ENCODE measurements at regions not wholly inside any gene's neighbourhood (a gene's known extent, or its start where the extent isn't known, plus 50 kb on each side); places are given as distances from the start of the nearest gene placed in this dataset.

DNA sequence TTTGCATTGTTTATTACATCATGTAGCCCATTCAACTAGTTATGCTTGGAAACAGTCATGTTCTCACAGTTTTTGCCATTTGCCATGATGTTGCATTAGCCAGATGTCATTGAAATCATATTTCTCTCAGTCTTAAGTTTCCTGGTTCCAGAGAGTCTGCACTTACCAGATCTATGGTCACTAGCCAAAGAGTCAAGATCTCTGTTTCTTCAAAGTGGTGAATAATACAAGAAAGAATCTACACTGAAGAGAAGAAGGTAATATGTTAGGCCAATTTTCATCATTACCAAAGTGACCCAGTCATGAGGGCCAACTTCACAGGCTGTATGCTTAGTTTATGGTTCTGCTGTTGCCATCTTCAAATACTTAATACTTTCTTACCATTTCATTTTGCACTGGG is 89.0 kb upstream of the PHYHIPL start:
- intact Hi-C loops (cut with micrococcal nuclease): no loop called here
- Histone ChIP-seq H3K36me3 (ENCODE audit: low read depth, low read length) (no peaks in the 10 kb centered on the region), H3K9ac (ENCODE audit: low read length) (no peak overlapping the region), H3K4me1 (ENCODE audit: insufficient read depth, low read length) (no peaks in the 10 kb centered on the region), H3K79me2 (ENCODE audit: low read length) (no peaks in the 10 kb centered on the region), H3K9me3 (ENCODE audit: low read length) (no peaks in the 10 kb centered on the region), H3K27ac (ENCODE audit: low read length) (no peak overlapping the region), H3K4me3 (ENCODE audit: low read length) (no peak overlapping the region), H2AFZ (ENCODE audit: low read length) (no peak overlapping the region), H4K20me1 (ENCODE audit: low read length) (no peaks in the 10 kb centered on the region), H3K9me2 (replicated peaks; ENCODE audit: low read length) (no peaks in the 10 kb centered on the region), H3K27me3 (ENCODE audit: low read length) (peaks cover 76% of the 10 kb centered on the region), H3K4me2 (ENCODE audit: low read length) (no peak overlapping the region), H3F3A (ENCODE audit: low read length, unreplicated experiment) (no peaks in the 10 kb centered on the region)
- ChIA-PET POLR2A (ENCODE audit: unreplicated experiment) (no interaction called here), CTCF (no interaction called here)
- no TSS peak for BruUV-seq (replicated peaks)
- TF ChIP-seq EZH2phosphoT487 (IDR thresholded peaks at IDR 0.05; ENCODE audit: borderline replicate concordance, low read length) (no peak), EZH2 (IDR thresholded peaks at IDR 0.05; ENCODE audit: low read length, unreplicated experiment) (no peak)
- TF ChIP-seq, protein P1, sequence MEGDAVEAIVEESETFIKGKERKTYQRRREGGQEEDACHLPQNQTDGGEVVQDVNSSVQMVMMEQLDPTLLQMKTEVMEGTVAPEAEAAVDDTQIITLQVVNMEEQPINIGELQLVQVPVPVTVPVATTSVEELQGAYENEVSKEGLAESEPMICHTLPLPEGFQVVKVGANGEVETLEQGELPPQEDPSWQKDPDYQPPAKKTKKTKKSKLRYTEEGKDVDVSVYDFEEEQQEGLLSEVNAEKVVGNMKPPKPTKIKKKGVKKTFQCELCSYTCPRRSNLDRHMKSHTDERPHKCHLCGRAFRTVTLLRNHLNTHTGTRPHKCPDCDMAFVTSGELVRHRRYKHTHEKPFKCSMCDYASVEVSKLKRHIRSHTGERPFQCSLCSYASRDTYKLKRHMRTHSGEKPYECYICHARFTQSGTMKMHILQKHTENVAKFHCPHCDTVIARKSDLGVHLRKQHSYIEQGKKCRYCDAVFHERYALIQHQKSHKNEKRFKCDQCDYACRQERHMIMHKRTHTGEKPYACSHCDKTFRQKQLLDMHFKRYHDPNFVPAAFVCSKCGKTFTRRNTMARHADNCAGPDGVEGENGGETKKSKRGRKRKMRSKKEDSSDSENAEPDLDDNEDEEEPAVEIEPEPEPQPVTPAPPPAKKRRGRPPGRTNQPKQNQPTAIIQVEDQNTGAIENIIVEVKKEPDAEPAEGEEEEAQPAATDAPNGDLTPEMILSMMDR (conservative IDR thresholded peaks at IDR 0.05; ENCODE audit: low read depth, low read length): no peak
- ATAC-seq (no peak), DNase-seq (no peak)

DNA sequence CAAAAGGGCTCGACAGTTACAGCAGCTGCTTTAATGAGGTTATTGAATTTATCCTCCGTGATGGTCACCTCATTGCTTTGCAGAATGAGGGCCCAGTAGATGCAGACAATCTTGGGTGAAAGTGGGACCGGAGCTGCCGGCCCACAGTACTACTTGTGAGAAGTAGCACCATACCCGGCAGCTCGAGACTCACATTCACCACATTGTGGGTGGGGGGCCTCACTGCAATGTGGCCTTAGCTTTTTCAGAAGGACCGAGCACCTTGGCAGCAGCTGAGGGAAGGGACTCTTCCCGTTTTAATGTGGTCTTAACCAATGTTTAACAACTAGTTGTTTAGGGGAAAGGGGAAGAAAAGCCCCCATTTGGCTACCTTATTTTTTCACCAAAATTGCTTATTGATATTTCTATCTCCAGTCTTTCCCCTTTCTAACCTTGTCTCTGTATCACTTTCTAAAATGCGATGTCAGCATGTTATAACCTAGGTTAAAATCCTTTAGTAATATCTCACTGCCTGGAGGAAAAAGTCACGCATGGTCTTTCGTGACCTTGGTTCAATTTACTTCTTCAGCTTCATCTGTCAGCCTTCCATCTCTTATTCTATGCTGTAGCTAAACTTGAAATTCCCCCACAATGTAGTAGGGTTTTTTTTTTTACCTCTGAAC is 87.4 kb upstream of the PHYHIPL start:
- DNase-seq (no peak), ATAC-seq (no peak)
- TF ChIP-seq EZH2 (IDR thresholded peaks at IDR 0.05; ENCODE audit: low read length, unreplicated experiment): no peak
- TF ChIP-seq, protein P1 (conservative IDR thresholded peaks at IDR 0.05; ENCODE audit: low read depth, low read length): no peak
- TF ChIP-seq EZH2phosphoT487 (IDR thresholded peaks at IDR 0.05; ENCODE audit: borderline replicate concordance, low read length): no peak
- ChIA-PET POLR2A (ENCODE audit: unreplicated experiment) (no interaction called here), CTCF (no interaction called here)
- H3K4me3 ChIP-seq (ENCODE audit: low read length): no peak overlapping the region
- H3K36me3 ChIP-seq (ENCODE audit: low read depth, low read length): no peaks in the 10 kb centered on the region
- no peaks in the 10 kb centered on the region for H3K4me1 ChIP-seq (ENCODE audit: insufficient read depth, low read length)
- no peaks in the 10 kb centered on the region for H3K79me2 ChIP-seq (ENCODE audit: low read length)
- H3K9ac ChIP-seq (ENCODE audit: low read length): no peak overlapping the region
- H3K4me2 ChIP-seq (ENCODE audit: low read length): no peak overlapping the region
- no peaks in the 10 kb centered on the region for H3K9me3 ChIP-seq (ENCODE audit: low read length)
- no peaks in the 10 kb centered on the region for H3K9me2 ChIP-seq (replicated peaks; ENCODE audit: low read length)
- no peaks in the 10 kb centered on the region for H3F3A ChIP-seq (ENCODE audit: low read length, unreplicated experiment)
- no peaks in the 10 kb centered on the region for H4K20me1 ChIP-seq (ENCODE audit: low read length)
- no TSS peak for BruUV-seq (replicated peaks)
- H2AFZ ChIP-seq (ENCODE audit: low read length): no peak overlapping the region
- intact Hi-C loops (cut with micrococcal nuclease): no loop called here
- H3K27me3 ChIP-seq (ENCODE audit: low read length): peaks cover 89% of the 10 kb centered on the region
- no peak overlapping the region for H3K27ac ChIP-seq (ENCODE audit: low read length)

DNA sequence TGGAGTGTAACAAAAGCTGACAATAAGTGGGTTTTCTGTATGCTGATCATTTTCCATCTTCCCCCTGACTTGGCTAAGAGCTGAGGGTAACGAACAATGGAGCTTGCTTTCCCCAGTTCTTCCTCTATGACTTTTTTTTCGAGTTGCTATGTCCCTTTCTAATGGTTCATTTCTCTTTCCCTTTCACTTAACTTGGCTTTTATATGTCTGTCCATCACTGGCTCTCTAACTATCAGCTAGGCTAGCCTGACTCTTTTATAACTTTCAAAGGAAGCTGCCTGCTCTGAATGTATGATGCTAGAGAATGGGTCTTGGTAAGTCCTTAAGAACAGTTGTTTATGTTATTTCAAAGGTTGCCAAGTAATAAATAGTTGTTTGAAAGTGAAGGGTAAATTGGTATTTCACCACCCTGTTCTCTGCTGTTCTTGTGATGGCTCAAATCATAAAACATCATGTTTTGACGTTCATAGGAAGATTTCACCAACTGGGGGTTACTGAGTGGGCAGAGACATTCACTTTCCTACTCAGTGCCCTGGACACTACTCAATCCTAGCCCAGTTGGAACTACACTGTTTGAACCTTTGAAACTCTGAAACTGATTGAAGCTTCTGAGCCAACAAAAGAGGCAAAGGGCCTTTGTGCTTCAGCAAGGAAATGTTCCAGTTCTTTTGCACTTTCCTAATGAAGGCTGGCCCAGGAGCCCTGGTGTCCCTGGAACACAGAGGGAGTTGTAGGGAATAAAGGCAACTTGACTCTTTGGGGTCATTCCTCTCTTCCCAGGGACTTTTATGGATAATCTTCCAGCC is 85.4 kb upstream of the PHYHIPL start:
- DNase-seq (no peak), ATAC-seq (no peak)
- ChIA-PET CTCF (interaction anchor here (0.7 kb wide), 1 partner anchor 306 kb away, joined by 5 read pairs; no protein-coding TSS in a partner anchor), POLR2A (ENCODE audit: unreplicated experiment) (no interaction called here)
- peaks cover 81% of the 10 kb centered on the region for H3K27me3 ChIP-seq (ENCODE audit: low read length)
- intact Hi-C loops (cut with micrococcal nuclease): no loop called here
- BruUV-seq (replicated peaks): no TSS peak
- H3K9ac ChIP-seq (ENCODE audit: low read length): no peak overlapping the region
- no peaks in the 10 kb centered on the region for H3K9me3 ChIP-seq (ENCODE audit: low read length)
- no peak overlapping the region for H3K4me2 ChIP-seq (ENCODE audit: low read length)
- H3K9me2 ChIP-seq (replicated peaks; ENCODE audit: low read length): no peaks in the 10 kb centered on the region
- H3K36me3 ChIP-seq (ENCODE audit: low read depth, low read length): no peaks in the 10 kb centered on the region
- H3F3A ChIP-seq (ENCODE audit: low read length, unreplicated experiment): no peaks in the 10 kb centered on the region
- H3K4me3 ChIP-seq (ENCODE audit: low read length): no peak overlapping the region
- H3K27ac ChIP-seq (ENCODE audit: low read length): no peak overlapping the region
- TF ChIP-seq, protein P1 (conservative IDR thresholded peaks at IDR 0.05; ENCODE audit: low read depth, low read length): no peak
- TF ChIP-seq EZH2phosphoT487 (IDR thresholded peaks at IDR 0.05; ENCODE audit: borderline replicate concordance, low read length) (no peak), EZH2 (IDR thresholded peaks at IDR 0.05; ENCODE audit: low read length, unreplicated experiment) (no peak)
- H4K20me1 ChIP-seq (ENCODE audit: low read length): no peaks in the 10 kb centered on the region
- no peaks in the 10 kb centered on the region for H3K79me2 ChIP-seq (ENCODE audit: low read length)
- H3K4me1 ChIP-seq (ENCODE audit: insufficient read depth, low read length): no peaks in the 10 kb centered on the region
- no peak overlapping the region for H2AFZ ChIP-seq (ENCODE audit: low read length)

All from PC-3 (cell line).